PFSK-1 (cell line): ENCODE measurements at regions not wholly inside any gene's neighbourhood (a gene's known extent, or its start where the extent isn't known, plus 50 kb on each side); places are given as distances from the start of the nearest gene placed in this dataset.

Experiments
- FOXP2 ChIP-seq: optimal IDR thresholded peaks from 2 replicates; pipeline ENCODE3; 2011; ENCODE audit warnings: borderline replicate concordance, control low read depth, inconsistent platforms; ENCODE audit not compliant: insufficient read depth; ENCODE audit errors: extremely low read length, extremely low read depth
- POLR2AphosphoS5 ChIP-seq: IDR thresholded peaks from 2 replicates; pipeline ENCODE4 v1.6.1; 2012; ENCODE audit warnings: low read depth, mild to moderate bottlenecking, control low read depth, low read length, moderate library complexity
- SIN3A ChIP-seq: IDR thresholded peaks from 2 replicates; pipeline ENCODE4 v1.6.1; 2012; ENCODE audit warnings: mild to moderate bottlenecking, low read length, moderate library complexity, borderline replicate concordance; ENCODE audit not compliant: insufficient read depth
- TAF1 ChIP-seq: IDR thresholded peaks from 2 replicates; pipeline ENCODE4 v1.6.1; 2012; ENCODE audit warnings: low read length, control low read depth, borderline replicate concordance; ENCODE audit not compliant: insufficient read depth
- TF ChIP-seq, protein P1 (sequence below), 2 experiments: IDR thresholded peaks; 2 replicates each; pipeline versions ENCODE4 v1.6.1 to v1.8.0; 2011 to 2012; ENCODE audit warnings: low read depth in 2 of 2, low read length in 2 of 2, control low read depth in 1 of 2, inconsistent platforms in 1 of 2, mild to moderate bottlenecking in 1 of 2, moderate library complexity in 1 of 2; ENCODE audit not compliant: insufficient read depth in 1 of 2

DNA sequence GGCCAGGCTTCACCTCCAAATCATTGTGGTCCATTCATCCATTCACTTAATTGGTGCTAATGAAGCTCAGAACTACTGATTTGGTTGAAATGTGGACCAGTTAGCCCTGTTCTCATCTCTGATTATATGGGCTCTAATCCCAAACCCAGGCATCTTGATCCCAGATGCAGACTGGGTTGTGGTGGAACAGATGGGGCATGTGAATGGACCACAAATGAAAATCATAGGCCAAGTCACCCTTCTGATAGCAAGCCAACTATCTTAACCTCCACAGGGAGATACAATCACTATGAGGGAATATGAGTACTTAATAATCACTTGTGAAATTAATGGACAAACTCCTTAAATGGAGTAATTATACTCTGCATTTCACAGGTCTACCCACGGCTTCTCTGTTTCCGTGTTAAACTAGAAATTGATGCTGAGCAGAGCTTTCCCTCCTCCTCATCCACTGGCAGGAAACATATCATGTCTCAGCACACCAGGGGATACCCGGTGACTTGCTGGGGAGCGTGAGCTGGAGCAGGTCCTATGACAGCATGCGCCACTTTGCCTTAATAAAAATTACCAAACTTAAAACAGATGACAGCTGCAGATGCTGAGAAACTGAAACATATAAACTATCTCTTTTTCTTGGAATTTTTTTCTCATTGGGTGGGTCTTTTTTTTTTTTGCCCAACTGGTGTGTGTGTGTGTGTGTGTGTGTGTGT, 108.8 kb upstream of the HEY2 start:
- TF ChIP-seq FOXP2 (no peak), POLR2AphosphoS5 (no peak), TAF1 (no peak), SIN3A (no peak)
- TF ChIP-seq, protein P1, sequence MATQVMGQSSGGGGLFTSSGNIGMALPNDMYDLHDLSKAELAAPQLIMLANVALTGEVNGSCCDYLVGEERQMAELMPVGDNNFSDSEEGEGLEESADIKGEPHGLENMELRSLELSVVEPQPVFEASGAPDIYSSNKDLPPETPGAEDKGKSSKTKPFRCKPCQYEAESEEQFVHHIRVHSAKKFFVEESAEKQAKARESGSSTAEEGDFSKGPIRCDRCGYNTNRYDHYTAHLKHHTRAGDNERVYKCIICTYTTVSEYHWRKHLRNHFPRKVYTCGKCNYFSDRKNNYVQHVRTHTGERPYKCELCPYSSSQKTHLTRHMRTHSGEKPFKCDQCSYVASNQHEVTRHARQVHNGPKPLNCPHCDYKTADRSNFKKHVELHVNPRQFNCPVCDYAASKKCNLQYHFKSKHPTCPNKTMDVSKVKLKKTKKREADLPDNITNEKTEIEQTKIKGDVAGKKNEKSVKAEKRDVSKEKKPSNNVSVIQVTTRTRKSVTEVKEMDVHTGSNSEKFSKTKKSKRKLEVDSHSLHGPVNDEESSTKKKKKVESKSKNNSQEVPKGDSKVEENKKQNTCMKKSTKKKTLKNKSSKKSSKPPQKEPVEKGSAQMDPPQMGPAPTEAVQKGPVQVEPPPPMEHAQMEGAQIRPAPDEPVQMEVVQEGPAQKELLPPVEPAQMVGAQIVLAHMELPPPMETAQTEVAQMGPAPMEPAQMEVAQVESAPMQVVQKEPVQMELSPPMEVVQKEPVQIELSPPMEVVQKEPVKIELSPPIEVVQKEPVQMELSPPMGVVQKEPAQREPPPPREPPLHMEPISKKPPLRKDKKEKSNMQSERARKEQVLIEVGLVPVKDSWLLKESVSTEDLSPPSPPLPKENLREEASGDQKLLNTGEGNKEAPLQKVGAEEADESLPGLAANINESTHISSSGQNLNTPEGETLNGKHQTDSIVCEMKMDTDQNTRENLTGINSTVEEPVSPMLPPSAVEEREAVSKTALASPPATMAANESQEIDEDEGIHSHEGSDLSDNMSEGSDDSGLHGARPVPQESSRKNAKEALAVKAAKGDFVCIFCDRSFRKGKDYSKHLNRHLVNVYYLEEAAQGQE (IDR thresholded peaks at IDR 0.05; ENCODE audit: insufficient read depth in 1 of 2, low read depth in 2 of 2, low read length in 2 of 2) = no peak

GRCh38 chr6:125647391-125647790, 102.0 kb upstream of the HEY2 start:
- TF ChIP-seq, protein P1 (IDR thresholded peaks at IDR 0.05; ENCODE audit: insufficient read depth in 1 of 2, low read depth in 2 of 2, low read length in 2 of 2) = no peak
- TF ChIP-seq POLR2AphosphoS5 (no peak), SIN3A (no peak), TAF1 (no peak), FOXP2 (no peak)

DNA sequence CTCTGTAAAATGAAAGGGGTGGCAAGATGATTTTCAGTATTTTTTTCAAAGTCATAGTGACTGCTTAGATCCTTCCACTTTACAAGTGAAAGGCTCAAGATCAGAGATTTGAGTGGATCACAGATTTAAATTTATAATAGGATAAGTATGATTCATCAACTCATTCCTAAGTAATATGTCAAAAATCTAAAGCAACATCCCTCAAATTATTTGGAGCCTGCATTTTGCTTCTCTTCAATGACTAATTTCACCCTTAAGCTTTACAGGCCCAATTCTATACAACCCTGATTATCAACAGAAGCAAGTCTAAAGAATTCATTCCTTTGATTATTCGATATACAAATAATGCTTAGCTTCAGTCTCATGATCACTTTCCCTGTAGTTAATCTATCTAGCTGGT, 93.9 kb upstream of the HEY2 start:
- TF ChIP-seq TAF1 = no peak
- no peak for TF ChIP-seq SIN3A

- TF ChIP-seq, protein P1 (IDR thresholded peaks at IDR 0.05; ENCODE audit: insufficient read depth in 1 of 2, low read depth in 2 of 2, low read length in 2 of 2) = no peak
- TF ChIP-seq FOXP2 (no peak), POLR2AphosphoS5 (no peak)
These were observed 93.1 kb upstream of the HEY2 start for GRCh38 chr6:125656287-125656870.

GRCh38 chr6:125658136-125658535, 91.3 kb upstream of the HEY2 start:
- TF ChIP-seq, protein P1 (IDR thresholded peaks at IDR 0.05; ENCODE audit: insufficient read depth in 1 of 2, low read depth in 2 of 2, low read length in 2 of 2) = no peak
- no peak for TF ChIP-seq SIN3A
- no peak for TF ChIP-seq POLR2AphosphoS5
- no peak for TF ChIP-seq FOXP2
- TF ChIP-seq TAF1 = no peak
